Retina (tissue), 1 donor: ENCODE measurements at regions not wholly inside any gene's neighbourhood (a gene's known extent, or its start where the extent isn't known, plus 50 kb on each side); places are given as distances from the start of the nearest gene placed in this dataset.
"Not testable (repeated sequence)": the region's sequence is repeated elsewhere in the genome, so short reads cannot be mapped to it uniquely, and the experiment has no call there.

ENCODE experiments used
- DNase-seq: peaks from one replicate; pipeline ENCODE4 v3.0.0-alpha.2; 2016

DNA sequence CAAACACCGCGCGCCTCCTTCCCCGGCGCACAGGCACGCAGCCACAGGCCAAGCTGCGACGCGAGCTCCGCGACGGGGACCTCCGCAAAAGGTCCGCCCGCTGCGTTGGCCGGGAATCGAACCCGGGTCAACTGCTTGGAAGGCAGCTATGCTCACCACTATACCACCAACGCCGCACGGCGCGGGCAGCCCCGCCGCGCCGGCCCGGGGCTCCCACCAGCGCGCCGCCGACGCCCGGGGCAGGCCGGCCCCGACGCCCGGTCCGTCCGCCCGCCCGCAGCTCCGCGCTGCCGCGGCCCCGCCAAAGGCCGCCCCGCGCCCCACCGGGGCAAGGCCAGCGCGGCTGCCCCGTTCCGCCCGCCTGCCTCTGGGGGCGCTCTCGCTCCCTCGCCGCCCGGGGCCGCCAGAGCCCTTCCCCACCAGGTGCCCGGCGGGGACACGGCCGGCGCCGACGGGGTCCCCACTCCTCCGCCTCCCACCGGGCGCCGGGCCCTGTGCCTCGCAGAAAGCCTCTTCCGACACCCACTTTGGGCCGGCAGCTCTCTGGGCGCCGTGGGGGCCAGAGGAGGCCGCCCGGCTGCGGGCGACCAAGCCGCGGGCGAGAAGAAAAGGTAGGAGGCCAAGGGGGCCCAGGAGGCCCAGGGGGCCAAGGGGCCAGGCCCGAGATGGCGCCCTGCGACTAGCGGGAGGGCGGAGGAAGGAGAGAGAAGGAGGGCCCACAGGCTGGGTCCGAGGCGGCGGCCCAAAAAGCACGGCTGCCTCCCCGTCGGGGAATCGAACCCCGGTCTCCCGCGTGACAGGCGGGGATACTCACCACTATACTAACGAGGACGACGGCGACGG is 50.2 kb upstream of the FCGR2A start:
- DNase-seq = not testable (repeated sequence)

- not testable (repeated sequence) for DNase-seq
Measured at GRCh38 chr1:161453950-161454864, 51.0 kb upstream of the FCGR2A start.

DNA sequence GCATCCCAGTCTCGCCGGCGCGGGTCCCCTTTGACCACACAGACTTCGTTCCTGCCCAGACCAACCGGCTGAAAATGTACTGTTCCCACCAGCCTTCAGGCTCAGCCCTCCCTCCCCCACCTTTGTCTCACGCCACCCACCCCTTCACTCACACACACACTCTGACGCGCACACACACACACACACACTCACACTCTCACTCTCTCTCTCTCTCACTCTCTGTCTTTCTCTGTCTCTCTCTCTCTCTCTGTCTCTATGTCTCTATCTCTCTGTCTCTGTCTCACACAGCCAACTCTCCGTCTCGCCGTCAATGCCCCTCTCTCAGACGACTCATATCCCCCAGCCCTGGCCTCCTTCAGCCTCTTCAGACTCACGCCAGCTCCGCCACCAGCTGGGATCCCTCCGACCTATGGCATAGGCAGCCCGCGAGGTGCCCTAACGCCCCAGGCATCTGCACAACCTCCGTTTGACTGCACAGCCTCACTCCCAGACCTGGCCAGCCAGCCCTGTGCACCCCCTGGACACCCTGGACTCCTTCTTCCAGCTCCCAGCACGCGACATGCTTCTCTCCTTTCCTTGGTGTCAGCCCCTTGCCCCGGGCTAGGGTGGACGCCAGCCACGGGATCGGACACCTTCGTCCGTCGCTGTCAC is 53.4 kb upstream of the FCGR2A start:
- DNase-seq = not testable (repeated sequence)

GRCh38 chr1:161447760-161448332 is 57.4 kb upstream of the FCGR2A start:
- not testable (repeated sequence) for DNase-seq

- not testable (repeated sequence) for DNase-seq
Measured at GRCh38 chr1:161447040-161447759, 58.1 kb upstream of the FCGR2A start.

- not testable (repeated sequence) for DNase-seq
Measured at GRCh38 chr1:161444725-161445124, 60.5 kb upstream of the FCGR2A start.

- not testable (repeated sequence) for DNase-seq
Measured at GRCh38 chr1:161444255-161444654, 61.0 kb upstream of the FCGR2A start.

DNA sequence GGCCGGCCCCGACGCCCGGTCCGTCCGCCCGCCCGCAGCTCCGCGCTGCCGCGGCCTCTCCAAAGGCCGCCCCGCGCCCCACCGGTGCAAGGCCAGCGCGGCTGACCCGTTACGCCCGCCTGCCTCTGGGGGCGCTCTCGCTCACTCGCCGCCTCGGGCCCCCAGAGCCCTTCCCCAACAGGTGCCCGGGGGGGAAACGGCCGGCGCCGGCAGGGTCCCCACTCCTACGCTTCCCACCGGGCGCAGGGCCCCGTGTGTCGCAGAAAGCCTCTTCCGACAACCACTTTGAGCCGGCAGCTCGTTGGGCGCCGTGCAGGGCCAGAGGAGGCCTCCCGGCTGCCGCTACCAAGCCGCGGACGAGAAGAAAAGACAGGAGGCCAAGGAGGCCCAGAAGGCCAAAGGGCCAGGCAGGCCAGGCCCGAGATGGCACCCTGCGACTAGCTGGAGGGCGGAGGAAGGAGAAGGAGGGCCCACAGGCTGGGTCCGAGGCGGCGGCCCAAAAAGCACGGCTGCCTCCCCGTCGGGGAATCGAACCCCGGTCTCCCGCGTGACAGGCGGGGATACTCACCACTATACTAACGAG is 64.9 kb upstream of the FCGR2A start:
- DNase-seq = peak; percentile 88

GRCh38 chr1:161439280-161440232 is 65.7 kb upstream of the FCGR2A start:
- DNase-seq = peak; percentile 51

- not testable (repeated sequence) for DNase-seq
Measured at GRCh38 chr1:161433191-161433590, 65.5 kb upstream of the CFAP126 start.

GRCh38 chr1:161432091-161432490 is 64.4 kb upstream of the CFAP126 start:
- no peak for DNase-seq

DNA sequence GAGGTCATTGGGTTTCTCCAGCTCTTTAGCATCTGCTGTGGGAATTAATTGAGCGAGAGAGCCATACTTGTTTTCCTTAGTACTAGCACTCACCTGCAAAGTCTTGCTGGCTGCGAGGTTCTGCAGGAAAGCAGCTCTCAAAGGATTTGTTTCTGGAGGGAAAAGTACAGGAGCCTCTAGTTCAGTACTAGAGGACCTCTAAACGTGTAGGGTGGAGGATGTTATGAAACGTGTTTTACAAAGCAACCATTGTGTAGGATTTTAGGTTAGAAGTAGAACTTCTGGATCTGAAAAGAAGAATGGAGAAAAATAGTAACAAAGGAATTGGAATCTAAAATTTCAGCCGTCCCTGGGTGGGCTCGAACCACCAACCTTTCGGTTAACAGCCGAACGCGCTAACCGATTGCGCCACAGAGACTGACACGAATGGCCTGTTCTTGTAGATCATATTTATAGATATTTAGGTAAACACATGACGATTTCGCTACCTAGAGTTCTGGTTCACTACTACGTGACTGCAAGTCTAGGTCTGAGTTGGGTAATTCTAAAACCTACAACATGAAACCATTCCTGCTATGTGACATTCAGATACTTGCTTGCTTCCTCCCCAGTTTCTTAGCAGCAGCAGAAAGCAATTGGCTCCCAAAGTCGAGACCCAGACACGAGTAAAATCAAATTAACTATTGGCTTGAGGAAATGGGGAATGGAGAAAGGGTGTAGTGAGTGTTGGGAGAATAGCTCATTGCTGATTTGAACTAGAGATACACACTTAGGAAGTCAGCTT is 60.2 kb upstream of the CFAP126 start:
- DNase-seq = peak; percentile 29

GRCh38 chr1:161422914-161423313 is 55.2 kb upstream of the CFAP126 start:
- not testable (repeated sequence) for DNase-seq

- DNase-seq = no peak
Measured at GRCh38 chr1:161421456-161421855, 53.8 kb upstream of the CFAP126 start.

- no peak for DNase-seq
Measured at GRCh38 chr1:161420763-161421455, 53.2 kb upstream of the CFAP126 start.

DNA sequence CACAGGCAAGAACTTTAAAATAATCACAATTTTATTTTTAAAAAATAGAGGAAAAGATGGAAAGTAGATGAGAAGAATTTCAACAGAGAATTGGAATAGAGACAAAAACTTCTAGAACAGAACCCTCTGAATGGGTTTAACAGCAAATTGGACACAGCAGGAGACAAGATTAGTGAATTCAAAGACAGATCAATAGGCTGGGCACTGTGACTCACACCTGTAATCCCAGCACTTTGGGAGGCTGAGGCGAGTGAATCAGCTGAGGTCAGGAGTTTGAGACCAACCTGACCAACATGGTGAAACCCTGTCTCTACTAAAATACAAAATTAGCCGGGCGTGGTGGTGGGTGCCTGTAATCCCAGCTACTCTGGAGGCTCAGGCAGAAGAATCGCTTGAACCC is 49.9 kb upstream of the CFAP126 start:
- not testable (repeated sequence) for DNase-seq
